ENCODE measurements at regions not wholly inside any gene's neighbourhood (a gene's known extent, or its start where the extent isn't known, plus 50 kb on each side); places are given as distances from the start of the nearest gene placed in this dataset.
"Not testable (repeated sequence)": the region's sequence is repeated elsewhere in the genome, so short reads cannot be mapped to it uniquely, and the experiment has no call there.

GRCh38 chr14:22143363-22143762 lies 445.7 kb downstream of the DAD1 start:
- DNase-seq (ENCODE audit: extremely low spot score, insufficient read length, low read depth) (no peak), FAIRE-seq (no peak)

DNA sequence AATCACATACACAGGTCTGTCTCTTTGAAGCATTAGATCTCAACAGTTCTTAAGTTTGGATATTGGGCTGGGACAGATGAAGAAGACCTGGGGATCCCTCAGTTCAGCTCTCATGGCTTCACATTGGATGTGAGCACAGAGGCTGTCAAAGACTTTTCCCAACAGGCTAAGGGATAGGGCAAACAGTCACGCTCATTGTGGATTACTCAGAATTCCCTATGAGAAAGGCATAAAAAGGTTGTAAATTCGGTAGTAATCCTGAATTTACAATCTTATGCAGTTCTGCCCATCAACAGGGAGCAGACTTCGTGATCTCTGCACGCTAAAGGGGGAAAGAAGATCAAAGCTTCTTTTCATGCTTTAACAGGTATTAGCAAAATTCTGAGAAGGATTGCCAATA lies 448.4 kb downstream of the DAD1 start:
- DNase-seq (ENCODE audit: extremely low spot score, insufficient read length, low read depth) (no peak), FAIRE-seq (no peak)

DNA sequence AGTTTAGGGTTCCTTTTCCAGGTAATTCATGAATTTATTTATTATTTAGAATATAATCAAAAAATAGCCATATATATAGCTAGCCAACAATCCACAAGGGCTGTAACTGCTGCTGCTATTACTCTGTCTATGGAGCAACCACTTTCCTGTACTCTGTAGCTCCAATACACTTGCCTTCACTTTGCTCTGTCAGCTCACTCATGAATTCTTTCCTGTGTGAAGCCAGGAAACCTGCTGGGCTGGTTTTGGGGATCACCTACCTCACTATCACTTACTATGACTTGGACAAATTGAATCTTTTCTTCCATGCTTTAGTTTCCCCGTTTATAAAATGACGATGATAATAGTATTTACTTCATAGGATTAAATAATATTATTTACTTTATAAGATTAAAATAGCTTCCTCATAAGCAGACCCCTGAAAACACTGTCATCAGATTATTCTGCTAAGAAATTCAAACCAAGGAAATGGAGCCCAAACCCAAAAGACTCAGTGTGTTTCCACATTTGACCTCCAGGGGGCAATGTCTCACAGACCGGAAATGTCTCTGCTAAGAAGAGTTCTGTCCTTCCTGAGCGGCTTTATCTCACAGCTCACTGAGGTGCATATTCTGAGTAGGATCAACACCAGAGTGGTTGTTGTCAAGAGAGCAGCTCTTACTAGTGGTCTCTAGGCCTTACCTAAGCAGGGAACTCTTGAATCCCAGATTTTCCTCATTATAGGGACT lies 457.1 kb downstream of the DAD1 start:
- FAIRE-seq (peak; percentile 62), DNase-seq (ENCODE audit: extremely low spot score, insufficient read length, low read depth) (no peak)

GRCh38 chr14:22124073-22124613 lies 450.5 kb upstream of the OR4E1 start:
- FAIRE-seq = no peak

GRCh38 chr14:22122829-22123560 lies 449.4 kb upstream of the OR4E1 start:
- DNase-seq (ENCODE audit: extremely low spot score, insufficient read length, low read depth) (no peak), FAIRE-seq (no peak)

More at GRCh38 chr14:22124073-22124613, 450.5 kb upstream of the OR4E1 start:
- no peak for DNase-seq (ENCODE audit: extremely low spot score, insufficient read length, low read depth)

GRCh38 chr14:22122227-22122818 lies 448.7 kb upstream of the OR4E1 start:
- FAIRE-seq = no peak
- no peak for DNase-seq (ENCODE audit: extremely low spot score, insufficient read length, low read depth)

DNA sequence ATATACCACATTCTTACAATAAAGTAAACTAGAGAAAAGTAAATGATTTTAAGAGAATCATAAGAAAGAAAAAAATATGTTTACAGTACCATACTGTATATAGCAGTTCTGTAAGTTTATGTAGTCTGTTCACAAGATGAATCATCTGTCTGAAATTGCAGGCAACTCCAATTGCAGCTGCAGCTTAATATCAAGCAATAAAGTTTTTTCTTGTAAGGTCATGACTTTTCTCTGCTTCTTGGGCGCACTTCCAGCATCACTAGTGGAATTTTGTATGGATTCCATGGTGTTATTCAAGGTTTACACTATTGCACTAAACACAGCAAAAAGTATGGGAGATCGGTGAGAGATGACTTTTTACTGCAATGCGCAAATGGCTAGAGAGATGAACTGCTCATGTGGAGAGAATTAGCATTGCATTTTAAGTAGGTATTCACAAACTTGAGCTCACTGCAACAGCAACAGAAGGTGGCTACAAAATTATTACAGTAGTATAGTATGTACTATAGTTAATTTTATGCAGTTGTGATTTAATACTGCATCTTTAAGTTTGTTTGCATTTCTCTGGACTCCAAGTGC lies 445.4 kb upstream of the OR4E1 start:
- FAIRE-seq = no peak
- DNase-seq (ENCODE audit: extremely low spot score, insufficient read length, low read depth) = no peak

DNA sequence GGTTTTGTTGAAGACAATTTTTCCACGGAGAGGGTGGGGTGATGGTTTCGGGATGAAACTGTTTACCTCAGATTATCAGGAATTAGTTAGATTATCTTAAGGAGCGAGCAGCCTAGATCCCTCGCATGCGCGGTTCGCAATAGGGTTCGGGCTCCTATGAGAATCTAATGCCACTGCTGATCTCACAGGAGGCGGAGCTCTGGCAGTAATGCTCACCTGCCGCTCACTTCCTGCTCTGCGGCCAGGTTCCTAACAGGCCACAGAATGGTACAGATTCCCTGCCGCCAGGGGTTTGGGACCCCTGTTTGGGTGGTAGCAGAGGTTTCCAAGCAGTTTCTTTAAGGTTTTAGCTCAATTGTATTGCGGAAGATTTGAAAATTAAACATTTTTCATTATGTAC lies 439.8 kb upstream of the OR4E1 start:
- DNase-seq (ENCODE audit: extremely low spot score, insufficient read length, low read depth) (no peak), FAIRE-seq (no peak)

DNA sequence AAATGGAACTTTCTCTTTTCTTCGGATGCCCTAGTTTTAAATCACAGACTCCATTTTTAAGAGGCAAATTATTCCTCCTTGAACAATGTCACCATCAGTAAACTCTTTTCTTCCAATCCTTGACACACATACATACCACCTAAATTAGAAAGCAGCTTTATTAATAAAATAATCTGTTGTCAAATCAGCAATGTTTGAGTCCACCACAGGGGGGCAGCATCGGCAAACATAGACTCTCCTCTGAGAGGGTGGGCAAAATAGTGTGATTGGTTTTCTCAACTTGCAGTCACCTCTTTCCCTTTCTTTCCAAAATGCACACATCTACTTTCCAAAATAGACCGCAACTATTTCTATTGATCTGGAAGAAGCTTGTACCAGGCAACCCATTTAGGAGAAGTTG lies 438.4 kb upstream of the OR4E1 start:
- FAIRE-seq (peak; percentile 24), DNase-seq (ENCODE audit: extremely low spot score, insufficient read length, low read depth) (no peak)

GRCh38 chr14:22107753-22108152 lies 434.1 kb upstream of the OR4E1 start:
- DNase-seq (ENCODE audit: extremely low spot score, insufficient read length, low read depth) = no peak
- no peak for FAIRE-seq

- no peak for FAIRE-seq
- no peak for DNase-seq (ENCODE audit: extremely low spot score, insufficient read length, low read depth)
Measured at GRCh38 chr14:22106700-22107697, 433.4 kb upstream of the OR4E1 start.

- no peak for DNase-seq (ENCODE audit: extremely low spot score, insufficient read length, low read depth)
- peak; percentile 29 for FAIRE-seq
Measured at GRCh38 chr14:22105624-22106006, 432.0 kb upstream of the OR4E1 start.

GRCh38 chr14:22105006-22105623 lies 431.5 kb upstream of the OR4E1 start:
- FAIRE-seq (no peak), DNase-seq (ENCODE audit: extremely low spot score, insufficient read length, low read depth) (no peak)

DNA sequence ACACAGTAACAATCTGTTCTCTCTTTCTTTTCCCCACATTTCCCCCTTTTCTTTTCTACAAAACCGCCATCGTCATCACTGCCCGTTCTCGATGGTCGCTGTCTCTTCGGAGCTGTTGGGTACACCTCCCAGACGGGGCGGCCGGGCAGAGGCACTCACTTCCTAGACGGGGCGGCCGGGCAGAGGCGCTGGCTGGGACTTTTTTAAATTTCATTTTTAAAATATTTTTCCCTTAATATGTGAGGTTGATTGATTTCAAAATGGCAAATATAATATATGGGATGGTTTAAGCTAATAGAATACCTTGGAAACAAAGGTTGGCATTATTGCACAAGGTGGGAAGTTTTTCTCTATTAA lies 427.1 kb upstream of the OR4E1 start:
- FAIRE-seq; DNase-seq (ENCODE audit: extremely low spot score, insufficient read length, low read depth): not testable (repeated sequence)

DNA sequence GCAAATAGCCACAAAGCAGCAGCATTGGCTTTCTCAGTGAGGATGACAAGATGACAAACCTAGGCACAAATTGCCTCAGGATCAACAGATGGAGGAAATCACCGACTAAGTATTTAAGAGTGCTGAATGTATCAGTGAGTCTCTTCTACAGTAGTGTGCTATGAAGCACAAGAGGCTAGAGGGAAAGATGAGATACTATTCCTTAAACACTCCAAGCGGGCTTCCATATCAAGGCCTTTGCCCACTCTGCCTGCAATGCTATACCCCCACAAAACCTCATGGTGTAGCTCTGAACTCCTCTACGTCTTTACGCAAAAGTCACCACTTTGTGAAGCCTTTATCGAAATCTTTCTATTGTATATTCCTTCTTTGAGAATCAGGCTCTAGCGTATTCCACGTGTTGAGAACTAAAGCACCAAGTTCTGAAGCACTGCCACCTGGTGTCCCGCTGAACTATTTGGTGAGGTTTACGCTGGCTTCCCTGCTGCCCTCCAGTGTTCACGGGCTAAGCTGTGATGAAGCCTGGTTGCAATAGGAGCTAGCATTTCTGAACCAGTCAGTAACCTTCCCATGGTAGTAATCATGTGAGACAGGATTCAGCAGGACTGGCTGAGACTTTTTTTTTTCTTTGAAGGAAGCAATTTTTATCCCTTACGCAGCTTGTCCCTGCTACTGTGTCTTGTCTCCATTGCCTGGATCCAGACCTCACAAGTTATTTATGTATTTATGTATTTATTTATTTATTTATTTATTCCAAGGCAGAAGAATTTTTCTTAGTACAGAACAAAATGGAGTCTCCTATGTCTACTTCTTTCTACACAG lies 426.5 kb upstream of the OR4E1 start:
- FAIRE-seq (peak; percentile 63), DNase-seq (ENCODE audit: extremely low spot score, insufficient read length, low read depth) (no peak)

DNA sequence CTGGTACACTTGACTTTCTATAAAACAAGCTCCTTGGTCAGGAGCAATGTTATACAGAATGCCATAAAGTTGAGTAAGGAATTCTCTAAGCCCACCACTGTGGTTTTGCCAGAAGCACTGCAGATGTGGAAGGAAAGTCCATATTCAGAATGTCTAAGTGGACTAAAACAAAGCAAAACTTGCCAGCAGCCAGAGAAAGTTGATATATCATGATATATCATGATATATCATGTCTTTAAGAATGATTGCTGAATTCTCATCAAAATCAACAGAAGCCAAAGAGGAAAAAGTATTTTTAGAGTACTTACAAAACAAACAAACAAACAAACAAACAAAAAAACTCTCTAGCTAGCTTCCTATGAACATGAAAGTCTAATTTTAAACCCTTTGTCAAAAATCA lies 424.8 kb upstream of the OR4E1 start:
- FAIRE-seq = no peak
- DNase-seq (ENCODE audit: extremely low spot score, insufficient read length, low read depth) = no peak

DNA sequence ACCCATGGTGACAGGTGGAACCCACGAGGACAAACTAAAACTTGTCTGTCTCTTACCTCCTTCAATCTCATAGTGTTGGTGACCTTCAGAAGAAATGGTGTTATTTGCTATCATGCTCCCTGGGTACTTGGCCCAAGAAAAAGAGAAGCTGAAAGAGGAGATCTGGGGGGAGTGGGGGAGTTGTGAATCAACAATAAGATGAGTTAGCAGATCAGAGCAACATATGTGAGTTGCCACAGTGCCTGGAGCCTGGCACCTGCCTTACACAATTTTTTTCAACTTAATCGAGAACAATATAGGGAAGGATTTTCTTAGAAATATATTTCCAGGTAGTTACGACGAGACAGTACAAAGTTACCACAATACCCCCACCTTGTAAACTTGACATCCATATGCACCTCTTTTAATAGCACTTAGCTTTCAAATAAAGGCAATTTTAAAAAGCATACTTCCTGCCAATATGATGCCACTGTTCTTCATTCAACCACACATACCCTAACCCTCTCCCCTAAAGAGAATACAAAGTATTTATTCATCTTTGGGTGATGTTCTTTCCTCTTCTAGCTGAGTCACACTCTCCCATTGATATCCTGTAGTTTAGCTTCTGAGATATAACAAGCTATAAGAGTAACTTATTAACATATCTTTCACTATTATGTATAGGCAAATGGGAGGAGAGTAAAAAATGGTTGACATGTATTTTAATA lies 424.1 kb upstream of the OR4E1 start:
- DNase-seq (ENCODE audit: extremely low spot score, insufficient read length, low read depth) (no peak), FAIRE-seq (no peak)

- DNase-seq (ENCODE audit: extremely low spot score, insufficient read length, low read depth) (no peak), FAIRE-seq (no peak)
Measured at GRCh38 chr14:22097072-22097471, 423.5 kb upstream of the OR4E1 start.
